CD4-positive, alpha-beta T cell treated with Interleukin-17A for 4 hours (primary cell): ENCODE measurements at regions not wholly inside any gene's neighbourhood (a gene's known extent, or its start where the extent isn't known, plus 50 kb on each side); places are given as distances from the start of the nearest gene placed in this dataset.
"Not testable (repeated sequence)": the region's sequence is repeated elsewhere in the genome, so short reads cannot be mapped to it uniquely, and the experiment has no call there.

Experiments
- DNase-seq: peaks from one replicate; pipeline ENCODE4 v3.0.0-alpha.2; 2020; ENCODE audit warnings: mixed read lengths

DNA sequence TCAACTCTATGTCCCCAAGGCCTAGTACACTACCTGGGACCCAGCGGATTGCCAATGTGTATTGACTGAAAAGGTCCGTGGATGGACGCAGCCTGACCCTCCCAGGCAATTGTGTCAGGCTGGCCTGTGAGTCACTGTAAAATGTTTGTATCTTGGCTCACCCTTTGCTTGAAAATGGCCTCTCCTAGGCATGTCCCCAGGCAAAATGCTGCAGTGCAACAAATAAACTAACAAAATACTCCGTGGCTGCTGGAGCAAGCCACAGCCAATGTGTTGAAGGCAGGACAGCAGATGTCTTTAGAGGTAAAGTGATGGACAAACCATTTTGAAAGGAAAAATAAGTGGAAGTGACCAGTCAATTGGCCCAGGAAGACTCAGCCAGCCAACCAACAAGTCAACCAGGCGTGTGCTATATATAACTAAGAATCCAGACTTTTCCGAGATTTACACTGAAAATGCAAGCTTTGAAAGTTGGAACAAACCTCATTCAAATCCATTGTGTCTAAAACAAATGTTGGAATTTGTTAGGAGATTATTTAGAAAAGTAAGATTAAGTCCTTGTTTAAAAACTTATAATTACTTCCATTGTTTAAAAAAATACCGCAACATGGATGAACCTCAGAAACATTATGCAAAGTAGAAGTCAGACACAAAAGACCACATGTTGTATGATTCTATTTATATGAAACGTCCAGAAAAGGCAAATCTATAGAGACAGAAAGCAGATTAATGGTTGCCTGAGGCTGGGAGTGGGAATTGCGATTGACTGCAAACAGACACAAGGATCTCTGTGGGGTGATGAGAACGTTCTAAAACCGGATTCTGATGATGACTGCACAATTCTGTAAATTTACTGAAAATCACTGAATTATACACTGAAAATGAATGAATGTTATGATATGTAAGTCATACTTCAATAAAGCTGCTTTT, 191.2 kb downstream of the TLE3 start:
- DNase-seq = no peak

DNA sequence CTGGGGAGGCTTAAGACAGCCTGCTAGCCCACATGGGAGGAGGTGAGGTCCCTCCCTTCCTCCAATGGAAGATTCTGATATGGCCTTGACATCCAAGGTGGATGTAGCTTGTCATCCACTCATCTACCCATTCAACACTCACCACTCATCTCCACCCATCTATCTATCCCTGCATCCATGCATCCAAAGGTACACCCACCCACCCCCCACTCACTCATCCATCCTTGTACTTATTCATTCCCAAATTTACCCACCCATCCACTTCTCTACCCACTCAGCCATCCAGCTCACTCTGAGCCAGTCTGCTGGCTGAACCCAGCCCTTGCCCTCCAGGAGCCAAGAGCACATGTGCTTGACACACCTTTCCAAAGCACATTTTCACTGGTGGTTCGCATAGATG, 189.7 kb downstream of the TLE3 start:
- no peak for DNase-seq

GRCh38 chr15:69908590-69909420, 188.9 kb downstream of the TLE3 start:
- no peak for DNase-seq

- no peak for DNase-seq
Measured at GRCh38 chr15:69909719-69910444, 187.8 kb downstream of the TLE3 start.

GRCh38 chr15:69910514-69910913, 187.2 kb downstream of the TLE3 start:
- no peak for DNase-seq

DNA sequence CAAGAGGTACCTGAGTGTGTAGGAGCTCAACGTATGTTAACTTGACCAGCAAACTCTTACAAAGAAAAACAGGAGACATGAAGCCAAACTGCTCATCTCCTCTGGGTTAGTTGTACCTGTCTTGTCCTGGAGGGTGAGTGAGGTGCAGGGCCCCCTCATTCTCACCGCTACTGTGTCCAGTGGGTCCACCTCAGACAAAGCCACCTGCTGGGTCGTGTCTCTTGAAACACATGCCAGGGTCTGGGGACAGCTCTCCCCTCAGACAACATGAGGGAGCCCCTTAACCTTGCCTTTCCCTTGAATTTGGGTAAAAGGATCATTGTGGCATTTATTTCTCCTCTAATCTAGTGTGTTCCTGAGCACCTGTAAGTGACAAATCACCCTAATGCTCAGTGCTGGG, 185.6 kb downstream of the TLE3 start:
- DNase-seq = no peak

DNA sequence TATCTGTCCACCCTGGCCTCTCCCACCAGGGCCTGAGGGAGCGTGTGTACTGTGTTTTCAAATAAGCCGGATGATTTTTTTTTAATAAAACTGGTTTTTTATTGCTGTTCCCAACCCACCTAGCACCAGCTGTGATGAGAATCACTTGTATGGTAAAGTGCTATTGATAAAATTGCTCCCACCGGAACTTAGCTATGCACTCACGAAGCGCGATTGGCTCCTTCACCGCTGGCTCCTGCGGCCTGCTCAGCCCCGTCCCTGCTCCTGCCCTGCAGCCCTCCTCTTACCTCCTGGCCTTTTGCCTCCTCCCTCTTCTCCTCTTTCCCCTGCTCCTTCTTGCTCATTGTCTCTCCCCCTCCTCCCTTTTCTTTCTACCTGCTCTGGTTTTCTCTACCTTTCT, 183.7 kb downstream of the TLE3 start:
- DNase-seq = no peak

DNA sequence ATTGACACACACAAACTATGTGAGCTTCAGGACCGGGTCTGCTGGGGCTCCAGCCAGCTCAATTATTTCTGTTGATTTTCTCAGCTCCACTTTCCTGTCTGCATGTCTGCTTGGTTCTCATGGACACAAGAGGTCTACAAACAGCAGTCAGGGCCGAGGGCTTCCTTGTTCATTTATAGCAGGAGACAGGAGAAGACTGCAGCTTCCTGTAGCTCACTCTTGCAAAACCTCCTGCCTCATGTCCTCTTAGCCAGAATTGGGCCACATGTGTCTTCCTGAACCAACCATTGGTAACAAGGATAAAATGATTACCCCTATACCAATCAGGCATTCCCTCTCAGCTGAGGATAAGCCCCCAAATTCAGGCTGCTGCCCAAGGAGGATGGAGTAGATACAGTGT, 182.8 kb downstream of the TLE3 start:
- no peak for DNase-seq

- DNase-seq = no peak
Measured at GRCh38 chr15:69916169-69916785, 181.4 kb downstream of the TLE3 start.

DNA sequence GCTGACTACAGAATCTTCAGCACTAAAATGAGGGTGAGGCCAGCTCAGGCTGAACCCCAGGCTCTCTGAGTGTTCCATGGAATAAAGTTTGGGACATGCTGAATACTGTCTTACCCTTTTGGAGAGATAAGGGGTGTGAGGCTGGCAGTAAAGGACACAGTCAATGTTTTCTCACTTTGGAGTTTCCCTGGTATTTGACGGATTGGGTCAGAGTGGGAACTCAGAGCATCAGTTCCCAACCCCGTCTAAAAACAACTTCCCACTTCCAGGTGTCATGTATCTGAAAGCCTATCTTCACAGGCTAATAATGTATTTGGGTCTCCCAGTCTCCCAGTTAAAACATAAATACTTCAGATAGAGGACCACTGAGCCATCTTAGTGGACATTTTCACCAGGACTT, 180.7 kb downstream of the TLE3 start:
- DNase-seq = no peak

DNA sequence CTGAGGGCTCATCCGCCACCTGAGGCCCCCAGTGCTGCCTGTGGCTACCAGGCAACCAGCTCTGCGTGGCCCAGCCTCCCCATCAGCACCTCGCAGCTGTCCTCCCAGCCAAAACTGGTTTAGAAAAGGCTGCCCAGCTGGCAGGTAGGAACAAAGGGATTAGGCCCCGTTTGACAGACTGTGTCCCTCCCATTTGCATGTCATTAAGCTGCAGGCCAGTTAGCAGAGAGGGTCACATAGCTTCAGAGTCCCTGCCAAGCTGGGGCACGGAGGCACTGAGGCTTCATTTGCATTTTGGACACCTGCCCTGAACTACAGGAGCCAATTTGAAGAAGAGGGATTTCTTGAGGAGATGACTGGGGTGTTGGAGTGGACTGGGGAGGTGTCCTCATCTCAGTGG, 177.9 kb downstream of the TLE3 start:
- DNase-seq = no peak

GRCh38 chr15:69920221-69920620, 177.5 kb downstream of the TLE3 start:
- no peak for DNase-seq

DNA sequence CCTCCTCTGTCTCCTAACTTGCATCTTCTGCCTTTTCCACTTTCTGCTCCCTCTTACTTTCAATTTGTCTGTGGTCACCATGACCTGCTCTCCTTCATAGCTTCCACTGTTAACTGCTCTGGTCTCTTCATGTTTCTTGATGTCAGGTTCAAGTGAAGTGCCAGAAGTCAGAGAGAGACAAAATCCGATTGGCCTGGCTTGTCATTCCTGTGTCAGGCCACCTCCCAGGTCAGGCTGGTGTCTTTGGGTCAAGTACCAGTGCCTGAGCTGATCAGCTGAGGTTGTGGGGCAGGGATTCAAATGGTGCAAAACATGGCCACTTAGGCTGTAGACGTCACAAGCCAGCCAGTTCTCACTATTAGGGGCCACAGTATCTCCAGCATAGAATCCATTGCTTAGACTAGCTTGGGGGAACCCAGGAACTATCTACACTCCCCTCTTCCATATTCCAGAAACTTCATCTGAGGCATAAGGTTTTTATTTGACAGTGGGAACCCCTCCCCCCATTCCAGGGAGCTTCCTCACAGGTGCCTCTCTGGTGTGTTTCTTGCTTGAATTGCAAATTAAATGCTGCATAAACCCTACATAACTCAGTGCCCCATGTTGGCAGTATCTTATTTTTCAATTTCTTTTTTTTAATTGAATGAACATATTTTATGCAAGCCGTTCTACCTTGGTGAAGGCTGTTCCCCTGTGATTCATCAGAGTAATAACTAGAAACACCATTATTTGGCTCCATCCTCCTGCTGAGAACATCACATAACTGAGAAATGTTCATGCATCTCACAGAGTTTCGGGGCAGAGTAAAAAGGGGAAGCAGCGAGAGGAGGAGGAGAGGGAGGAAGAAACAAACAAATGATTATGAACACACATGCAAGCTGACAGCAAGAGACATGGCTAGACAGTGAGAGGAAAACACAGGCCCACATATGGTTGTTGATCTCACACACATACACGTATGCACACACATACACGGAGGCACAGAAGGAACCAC, 175.8 kb downstream of the TLE3 start:
- no peak for DNase-seq

- DNase-seq = no peak
Measured at GRCh38 chr15:69924531-69924930, 173.2 kb downstream of the TLE3 start.

DNA sequence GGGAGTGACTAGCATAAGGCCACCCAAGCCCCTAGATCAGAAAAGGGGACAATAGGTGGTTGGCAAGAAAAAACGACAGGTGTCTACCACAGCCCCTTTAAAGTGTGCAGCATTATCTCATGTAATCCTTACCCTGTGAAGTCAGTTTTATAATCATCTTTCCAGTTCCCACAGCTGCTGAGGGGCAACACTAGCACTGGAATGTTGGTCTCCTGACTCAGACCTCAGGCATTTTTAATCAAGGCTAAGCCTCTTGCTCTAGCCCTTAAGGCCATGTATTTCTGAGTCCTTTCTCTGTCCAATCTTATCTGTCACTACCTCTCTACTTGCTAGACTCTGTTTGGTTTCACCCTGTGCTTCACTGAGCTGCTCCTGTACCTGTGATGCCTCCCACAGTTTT, 171.7 kb downstream of the TLE3 start:
- DNase-seq = no peak

DNA sequence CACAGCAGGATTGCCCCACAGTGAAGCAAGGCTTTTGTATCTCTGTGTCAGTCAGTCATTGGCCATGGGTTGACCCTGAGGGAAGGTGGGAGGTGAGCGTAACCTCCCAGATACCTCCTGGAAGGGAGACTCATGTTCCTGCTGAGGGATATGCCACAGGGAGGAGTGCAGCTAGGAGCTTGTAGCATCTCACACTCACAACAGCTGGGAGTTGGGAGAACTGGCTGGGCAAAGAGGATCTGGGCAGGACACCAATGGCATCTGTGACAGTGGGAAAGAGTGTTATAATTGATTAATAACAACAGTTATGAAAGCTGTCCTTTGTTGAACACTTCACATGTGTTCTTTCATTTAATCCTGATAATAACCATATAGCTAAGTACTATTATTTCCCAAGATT, 171.0 kb downstream of the TLE3 start:
- DNase-seq = no peak

DNA sequence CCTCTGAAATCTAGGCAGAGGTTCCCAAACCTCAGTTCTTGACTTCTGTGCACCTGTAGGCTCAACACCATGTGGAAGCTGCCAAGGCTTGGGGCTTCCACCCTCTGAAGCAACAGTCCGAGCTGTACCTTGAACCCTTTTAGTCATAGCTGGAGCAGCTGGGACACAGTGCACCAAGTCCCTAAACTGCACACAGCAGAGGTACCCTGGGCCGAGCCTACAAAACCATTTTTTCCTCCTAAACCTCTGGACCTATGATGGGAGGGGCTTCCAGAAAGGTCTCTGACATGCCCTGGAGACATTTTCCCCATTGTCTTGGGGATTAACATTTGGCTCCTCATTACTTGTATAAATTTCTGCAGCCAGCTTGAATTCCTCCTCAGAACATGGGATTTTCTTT, 168.8 kb downstream of the TLE3 start:
- not testable (repeated sequence) for DNase-seq

GRCh38 chr15:69929905-69930630, 167.6 kb downstream of the TLE3 start:
- DNase-seq = no peak

- no peak for DNase-seq
Measured at GRCh38 chr15:69930754-69931153, 167.0 kb downstream of the TLE3 start.

GRCh38 chr15:69931156-69931555, 166.6 kb downstream of the TLE3 start:
- no peak for DNase-seq

DNA sequence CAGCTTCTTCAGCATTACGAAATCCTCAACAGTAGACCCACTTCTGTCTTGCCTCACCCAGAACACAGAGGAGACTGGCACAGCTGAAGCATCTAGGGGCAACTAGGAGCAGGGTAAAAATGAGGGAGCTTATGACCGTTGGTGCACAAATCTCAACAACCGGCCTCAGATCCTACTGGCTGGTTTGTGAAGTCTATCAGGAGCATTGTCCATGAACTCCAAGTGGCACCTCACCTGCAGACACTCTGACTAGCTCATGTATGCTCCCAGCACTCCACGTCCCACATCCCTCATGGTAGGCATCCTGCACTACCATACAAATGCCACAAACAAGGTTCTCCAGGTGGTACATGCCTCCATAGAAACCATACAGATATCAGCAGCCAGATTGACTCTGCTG, 163.1 kb downstream of the TLE3 start:
- no peak for DNase-seq
